RWPE2 (cell line): ENCODE measurements at regions not wholly inside any gene's neighbourhood (a gene's known extent, or its start where the extent isn't known, plus 50 kb on each side); places are given as distances from the start of the nearest gene placed in this dataset.
"Not testable (repeated sequence)": the region's sequence is repeated elsewhere in the genome, so short reads cannot be mapped to it uniquely, and the experiment has no call there.

Experiments used
- ATAC-seq: fragments of 200-7000 bp; cut with Tn5 transposase; 3 replicates; pipeline ENCODE4 v1.9.1; 2021; ENCODE audit warnings: low read depth
- DNase-seq: peaks from one replicate; pipeline ENCODE4 v3.0.0-alpha.2; 2020; ENCODE audit warnings: low spot score
- H3K27ac ChIP-seq: fragments of 450-650 bp; 2 replicates; pipeline ENCODE4 v1.5.1; 2017; ENCODE audit warnings: mild to moderate bottlenecking; ENCODE audit not compliant: poor library complexity, severe bottlenecking
- H3K27me3 ChIP-seq: fragments of 250-450 bp; sonication (Bioruptor Pico); 2 replicates; pipeline ENCODE4 v1.5.1; 2021; ENCODE audit warnings: mild to moderate bottlenecking, moderate library complexity; ENCODE audit not compliant: insufficient read depth, poor library complexity, severe bottlenecking
- H3K36me3 ChIP-seq: fragments of 250-450 bp; sonication (Bioruptor Pico); 2 replicates; pipeline ENCODE4 v1.5.1; 2020; ENCODE audit warnings: low read depth, mild to moderate bottlenecking, moderate library complexity
- H3K4me1 ChIP-seq: fragments of 250-450 bp; sonication (Bioruptor Pico); 2 replicates; pipeline ENCODE4 v1.5.1; 2021; ENCODE audit warnings: mild to moderate bottlenecking, moderate library complexity; ENCODE audit not compliant: insufficient read depth, poor library complexity, severe bottlenecking
- H3K4me3 ChIP-seq: fragments of 250-450 bp; sonication (Bioruptor Pico); 2 replicates; pipeline ENCODE4 v1.5.1; 2021; ENCODE audit warnings: mild to moderate bottlenecking, moderate library complexity; ENCODE audit not compliant: severe bottlenecking
- H3K9me3 ChIP-seq: fragments of 250-450 bp; sonication (Bioruptor Pico); 2 replicates; pipeline ENCODE4 v1.5.1; 2021; ENCODE audit warnings: mild to moderate bottlenecking, moderate library complexity; ENCODE audit not compliant: severe bottlenecking
- CTCF ChIP-seq: fragments of 450-650 bp; IDR thresholded peaks from one replicate; pipeline ENCODE4 v1.5.1; 2017; ENCODE audit warnings: mild to moderate bottlenecking, moderate library complexity; ENCODE audit not compliant: poor library complexity, severe bottlenecking

GRCh38 chr1:30001011-30001731, 722.2 kb downstream of the MATN1 start:
- no peak for DNase-seq

GRCh38 chr1:30000266-30000665, 723.1 kb downstream of the MATN1 start:
- Histone ChIP-seq H3K4me1 (no peaks in the 10 kb centered on the region), H3K9me3 (no peaks in the 10 kb centered on the region), H3K36me3 (no peaks in the 10 kb centered on the region), H3K4me3 (no peak overlapping the region), H3K27me3 (no peaks in the 10 kb centered on the region), H3K27ac (no peak overlapping the region)
- DNase-seq = no peak
- ATAC-seq = no peak
- TF ChIP-seq CTCF = no peak

More at GRCh38 chr1:30001011-30001731, 722.2 kb downstream of the MATN1 start:
- Histone ChIP-seq H3K9me3 (no peaks in the 10 kb centered on the region), H3K4me3 (no peak overlapping the region), H3K36me3 (no peaks in the 10 kb centered on the region), H3K27me3 (no peaks in the 10 kb centered on the region), H3K27ac (no peak overlapping the region), H3K4me1 (peaks cover 5% of the 10 kb centered on the region)
- ATAC-seq = no peak
- no peak for TF ChIP-seq CTCF

GRCh38 chr1:29999595-29999994, 723.8 kb downstream of the MATN1 start:
- DNase-seq (no peak), ATAC-seq (no peak)
- TF ChIP-seq CTCF = no peak
- Histone ChIP-seq H3K4me1 (no peaks in the 10 kb centered on the region), H3K9me3 (no peaks in the 10 kb centered on the region), H3K27me3 (no peaks in the 10 kb centered on the region), H3K36me3 (no peaks in the 10 kb centered on the region), H3K4me3 (no peak overlapping the region), H3K27ac (no peak overlapping the region)

GRCh38 chr1:29998686-29999085, 724.7 kb downstream of the MATN1 start:
- no peak for TF ChIP-seq CTCF
- H3K27ac ChIP-seq = no peak overlapping the region
- no peaks in the 10 kb centered on the region for H3K4me1 ChIP-seq
- no peaks in the 10 kb centered on the region for H3K27me3 ChIP-seq
- H3K36me3 ChIP-seq = no peaks in the 10 kb centered on the region
- no peak for DNase-seq
- no peak overlapping the region for H3K4me3 ChIP-seq
- no peak for ATAC-seq
- peaks cover 2% of the 10 kb centered on the region for H3K9me3 ChIP-seq

- DNase-seq, H3K4me3 ChIP-seq, H3K27me3 ChIP-seq, ATAC-seq, H3K36me3 ChIP-seq, H3K4me1 ChIP-seq, H3K9me3 ChIP-seq, H3K27ac ChIP-seq: not testable (repeated sequence)
Observed at GRCh38 chr1:29997818-29998217, 725.6 kb downstream of the MATN1 start.
